ENCODE measurements at regions not wholly inside any gene's neighbourhood (a gene's known extent, or its start where the extent isn't known, plus 50 kb on each side); places are given as distances from the start of the nearest gene placed in this dataset.

- no peak for DNase-seq
Measured at GRCh38 chr9:17970277-17970676, 391.4 kb downstream of the SH3GL2 start.

- DNase-seq: no peak
Measured at GRCh38 chr9:17978773-17979172, 399.9 kb downstream of the SH3GL2 start.

GRCh38 chr9:17986595-17986994 lies 407.7 kb downstream of the SH3GL2 start:
- no peak for DNase-seq

GRCh38 chr9:17987189-17987588 lies 408.3 kb downstream of the SH3GL2 start:
- DNase-seq: no peak

GRCh38 chr9:17988489-17988888 lies 409.6 kb downstream of the SH3GL2 start:
- no peak for DNase-seq

GRCh38 chr9:17990602-17991001 lies 411.7 kb downstream of the SH3GL2 start:
- DNase-seq: no peak

GRCh38 chr9:17993024-17993423 lies 414.2 kb downstream of the SH3GL2 start:
- no peak for DNase-seq

- no peak for DNase-seq
Measured at GRCh38 chr9:17994695-17995425, 416.0 kb downstream of the SH3GL2 start.

GRCh38 chr9:17996728-17997127 lies 417.9 kb downstream of the SH3GL2 start:
- DNase-seq: no peak

- DNase-seq: no peak
Measured at GRCh38 chr9:18002718-18003438, 424.0 kb downstream of the SH3GL2 start.

- DNase-seq: no peak
Measured at GRCh38 chr9:18006591-18006990, 427.7 kb downstream of the SH3GL2 start.

GRCh38 chr9:18007621-18008020 lies 428.8 kb downstream of the SH3GL2 start:
- no peak for DNase-seq

- no peak for DNase-seq
Measured at GRCh38 chr9:18009902-18010301, 431.0 kb downstream of the SH3GL2 start.

GRCh38 chr9:18010492-18010891 lies 431.6 kb downstream of the SH3GL2 start:
- no peak for DNase-seq

- DNase-seq: no peak
Measured at GRCh38 chr9:18012170-18012569, 433.3 kb downstream of the SH3GL2 start.

- DNase-seq: no peak
Measured at GRCh38 chr9:18014556-18014955, 435.7 kb downstream of the SH3GL2 start.

- DNase-seq: no peak
Measured at GRCh38 chr9:18015116-18015515, 436.2 kb downstream of the SH3GL2 start.

- no peak for DNase-seq
Measured at GRCh38 chr9:18017136-18017535, 438.3 kb downstream of the SH3GL2 start.

- DNase-seq: no peak
Measured at GRCh38 chr9:18018221-18018620, 439.4 kb downstream of the SH3GL2 start.

GRCh38 chr9:18018661-18019060 lies 439.8 kb downstream of the SH3GL2 start:
- no peak for DNase-seq

- DNase-seq: no peak
Measured at GRCh38 chr9:18020121-18020745, 441.4 kb downstream of the SH3GL2 start.

- DNase-seq: no peak
Measured at GRCh38 chr9:18022642-18023041, 443.8 kb downstream of the SH3GL2 start.

GRCh38 chr9:18023332-18023731 lies 444.5 kb downstream of the SH3GL2 start:
- no peak for DNase-seq
